HG02840 (cell line): ENCODE measurements at regions not wholly inside any gene's neighbourhood (a gene's known extent, or its start where the extent isn't known, plus 50 kb on each side); places are given as distances from the start of the nearest gene placed in this dataset.

ENCODE experiments used
- ATAC-seq: cut with Tn5 transposase; IDR thresholded peaks from one replicate; pipeline ENCODE4 v1.9.1; 2021; ENCODE audit warnings: mild to moderate bottlenecking, moderate library complexity, moderate number of reproducible peaks; ENCODE audit not compliant: unreplicated experiment, low FRiP score

GRCh38 chr22:47658182-47658581, 895.7 kb downstream of the TBC1D22A start:
- ATAC-seq = no peak

- ATAC-seq = no peak
Measured at GRCh38 chr22:47657224-47657623, 894.8 kb downstream of the TBC1D22A start.

GRCh38 chr22:47656806-47657205, 894.4 kb downstream of the TBC1D22A start:
- no peak for ATAC-seq

GRCh38 chr22:47655930-47656329, 893.5 kb downstream of the TBC1D22A start:
- no peak for ATAC-seq

- ATAC-seq = no peak
Measured at GRCh38 chr22:47654922-47655491, 892.6 kb downstream of the TBC1D22A start.

GRCh38 chr22:47653921-47654320, 891.5 kb downstream of the TBC1D22A start:
- ATAC-seq = no peak

- ATAC-seq = no peak
Measured at GRCh38 chr22:47651216-47651987, 889.0 kb downstream of the TBC1D22A start.

GRCh38 chr22:47647720-47648119, 885.3 kb downstream of the TBC1D22A start:
- no peak for ATAC-seq

- no peak for ATAC-seq
Measured at GRCh38 chr22:47647181-47647580, 884.7 kb downstream of the TBC1D22A start.

- ATAC-seq = no peak
Measured at GRCh38 chr22:47645923-47646322, 883.5 kb downstream of the TBC1D22A start.

- no peak for ATAC-seq
Measured at GRCh38 chr22:47645450-47645914, 883.0 kb downstream of the TBC1D22A start.

- no peak for ATAC-seq
Measured at GRCh38 chr22:47634347-47634746, 871.9 kb downstream of the TBC1D22A start.

GRCh38 chr22:47633111-47633510, 870.7 kb downstream of the TBC1D22A start:
- ATAC-seq = no peak

- no peak for ATAC-seq
Measured at GRCh38 chr22:47632701-47633100, 870.3 kb downstream of the TBC1D22A start.

GRCh38 chr22:47631571-47632102, 869.2 kb downstream of the TBC1D22A start:
- ATAC-seq = no peak

- no peak for ATAC-seq
Measured at GRCh38 chr22:47630741-47631534, 868.5 kb downstream of the TBC1D22A start.

- ATAC-seq = no peak
Measured at GRCh38 chr22:47629791-47630655, 867.6 kb downstream of the TBC1D22A start.

- ATAC-seq = no peak
Measured at GRCh38 chr22:47629273-47629711, 866.8 kb downstream of the TBC1D22A start.

GRCh38 chr22:47628477-47629272, 866.2 kb downstream of the TBC1D22A start:
- ATAC-seq = no peak
